Esophagus muscularis mucosa (tissue), 3 donors: ENCODE measurements at regions not wholly inside any gene's neighbourhood (a gene's known extent, or its start where the extent isn't known, plus 50 kb on each side); places are given as distances from the start of the nearest gene placed in this dataset.

Experiments used
- POLR2A ChIP-seq: fragments of 450-650 bp; IDR thresholded peaks from one replicate; pipeline ENCODE4 v1.6.1; 2017; ENCODE audit warnings: antibody characterized with exemption, moderate library complexity, mild to moderate bottlenecking, low read depth
- TF ChIP-seq, protein P1 (sequence below), 3 experiments: fragments of 200-600 bp in 2 of 3; fragments of 450-650 bp in 1 of 3; sonication (generic) in 2 of 3; IDR thresholded peaks; one replicate each; pipeline ENCODE4 v1.5.1; 2017 to 2019; ENCODE audit warnings: antibody characterized with exemption in 3 of 3, mild to moderate bottlenecking in 2 of 3, moderate library complexity in 1 of 3

DNA sequence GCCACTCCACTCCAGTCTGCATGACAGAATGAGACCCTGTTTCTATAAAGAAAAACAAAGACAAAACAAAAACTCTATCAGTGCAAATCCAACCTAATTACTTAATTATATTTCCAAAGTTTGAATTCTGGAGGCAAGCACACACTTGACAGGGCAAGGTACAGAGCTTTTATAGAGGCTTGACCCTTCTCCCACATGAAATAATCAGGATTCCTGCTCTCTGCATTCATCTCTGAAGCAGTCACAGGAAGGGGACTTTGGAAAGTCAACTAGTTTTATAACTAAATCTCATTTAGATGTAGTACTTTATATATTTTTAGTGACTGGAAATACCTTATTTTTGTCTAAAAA lies 91.9 kb upstream of the CHD1 start:
- TF ChIP-seq, protein P1, sequence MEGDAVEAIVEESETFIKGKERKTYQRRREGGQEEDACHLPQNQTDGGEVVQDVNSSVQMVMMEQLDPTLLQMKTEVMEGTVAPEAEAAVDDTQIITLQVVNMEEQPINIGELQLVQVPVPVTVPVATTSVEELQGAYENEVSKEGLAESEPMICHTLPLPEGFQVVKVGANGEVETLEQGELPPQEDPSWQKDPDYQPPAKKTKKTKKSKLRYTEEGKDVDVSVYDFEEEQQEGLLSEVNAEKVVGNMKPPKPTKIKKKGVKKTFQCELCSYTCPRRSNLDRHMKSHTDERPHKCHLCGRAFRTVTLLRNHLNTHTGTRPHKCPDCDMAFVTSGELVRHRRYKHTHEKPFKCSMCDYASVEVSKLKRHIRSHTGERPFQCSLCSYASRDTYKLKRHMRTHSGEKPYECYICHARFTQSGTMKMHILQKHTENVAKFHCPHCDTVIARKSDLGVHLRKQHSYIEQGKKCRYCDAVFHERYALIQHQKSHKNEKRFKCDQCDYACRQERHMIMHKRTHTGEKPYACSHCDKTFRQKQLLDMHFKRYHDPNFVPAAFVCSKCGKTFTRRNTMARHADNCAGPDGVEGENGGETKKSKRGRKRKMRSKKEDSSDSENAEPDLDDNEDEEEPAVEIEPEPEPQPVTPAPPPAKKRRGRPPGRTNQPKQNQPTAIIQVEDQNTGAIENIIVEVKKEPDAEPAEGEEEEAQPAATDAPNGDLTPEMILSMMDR (IDR thresholded peaks at IDR 0.05): no peak
- TF ChIP-seq POLR2A: no peak
